Calu3 (cell line): ENCODE measurements at regions not wholly inside any gene's neighbourhood (a gene's known extent, or its start where the extent isn't known, plus 50 kb on each side); places are given as distances from the start of the nearest gene placed in this dataset.

Experiments used
- BruUV-seq: library from RNA; stranded (reverse); fragments of 400-500 nt; replicated peaks from 2 replicates; lab custom pipeline; 2021; lab: Mats Ljungman, UMichigan
- CTCF ChIA-PET: fragments of 300-600 bp; sonication (Branson Sonifier 250); formaldehyde crosslinking; loops from one replicate; lab custom pipeline; 2022; ENCODE audit warnings: antibody characterized with exemption; lab: Charles Lee
- DNase-seq: peaks from one replicate; pipeline ENCODE4 v3.0.0; 2022
- H3K27ac Mint-ChIP-seq: one replicate; pipeline ENCODE4 v1.8.0; 2022; ENCODE audit warnings: mixed read lengths; ENCODE audit not compliant: unreplicated experiment
- H3K27me3 Mint-ChIP-seq: one replicate; pipeline ENCODE4 v1.8.0; 2022; ENCODE audit warnings: mixed read lengths; ENCODE audit not compliant: unreplicated experiment
- H3K36me3 Mint-ChIP-seq: one replicate; pipeline ENCODE4 v1.8.0; 2022; ENCODE audit warnings: mild to moderate bottlenecking, moderate library complexity, mixed read lengths; ENCODE audit not compliant: insufficient read depth, unreplicated experiment
- H3K4me1 Mint-ChIP-seq: one replicate; pipeline ENCODE4 v1.8.0; 2022; ENCODE audit warnings: mild to moderate bottlenecking, low read depth, mixed read lengths; ENCODE audit not compliant: unreplicated experiment
- H3K4me3 Mint-ChIP-seq: one replicate; pipeline ENCODE4 v1.8.0; 2022; ENCODE audit warnings: mild to moderate bottlenecking, low read depth, moderate library complexity, mixed read lengths; ENCODE audit not compliant: unreplicated experiment
- H3K9me3 Mint-ChIP-seq: one replicate; pipeline ENCODE4 v1.8.0; 2022; ENCODE audit warnings: low read depth, mixed read lengths; ENCODE audit not compliant: unreplicated experiment
- CTCF ChIP-seq: fragments of 200-600 bp; IDR thresholded peaks from one replicate; pipeline ENCODE4 v1.8.0; 2022; ENCODE audit warnings: antibody characterized with exemption; ENCODE audit not compliant: unreplicated experiment
- intact Hi-C: fragments of 100-400 bp; cut with micrococcal nuclease; formaldehyde crosslinking; loops from one replicate; pipeline ENCODE4 v1.10.0; 2022; ENCODE audit not compliant: unreplicated experiment

GRCh38 chr12:30100741-30101140 lies 317.0 kb upstream of the TMTC1 start:
- no peak for DNase-seq
- Mint-ChIP-seq H3K36me3 (no peaks in the 10 kb centered on the region), H3K4me1 (no peaks in the 10 kb centered on the region), H3K27ac (no peak overlapping the region), H3K27me3 (no peaks in the 10 kb centered on the region), H3K4me3 (no peak overlapping the region), H3K9me3 (no peaks in the 10 kb centered on the region)
- intact Hi-C loops = no loop called here
- TF ChIP-seq CTCF = no peak
- no TSS peak for BruUV-seq
- CTCF ChIA-PET = no interaction called here

- CTCF ChIA-PET = no interaction called here
- Mint-ChIP-seq H3K4me3 (no peak overlapping the region), H3K4me1 (no peaks in the 10 kb centered on the region), H3K36me3 (no peaks in the 10 kb centered on the region), H3K27ac (no peak overlapping the region), H3K9me3 (peaks cover 3% of the 10 kb centered on the region), H3K27me3 (peaks cover 10% of the 10 kb centered on the region)
- BruUV-seq = no TSS peak
- no peak for DNase-seq
- no peak for TF ChIP-seq CTCF
- intact Hi-C loops = no loop called here
Observed at GRCh38 chr12:30098677-30099076, 314.9 kb upstream of the TMTC1 start.

- no peaks in the 10 kb centered on the region for H3K4me1 Mint-ChIP-seq
- peaks cover 3% of the 10 kb centered on the region for H3K9me3 Mint-ChIP-seq
- TF ChIP-seq CTCF = no peak
- intact Hi-C loops = no loop called here
- H3K36me3 Mint-ChIP-seq = no peaks in the 10 kb centered on the region
- CTCF ChIA-PET = no interaction called here
- peaks cover 10% of the 10 kb centered on the region for H3K27me3 Mint-ChIP-seq
- no peak overlapping the region for H3K27ac Mint-ChIP-seq
- no TSS peak for BruUV-seq
- no peak for DNase-seq
- H3K4me3 Mint-ChIP-seq = no peak overlapping the region
Observed at GRCh38 chr12:30095511-30095910, 311.8 kb upstream of the TMTC1 start.

- TF ChIP-seq CTCF = no peak
- no peak overlapping the region for H3K4me3 Mint-ChIP-seq
- CTCF ChIA-PET = no interaction called here
- H3K9me3 Mint-ChIP-seq = peaks cover 3% of the 10 kb centered on the region
- H3K27me3 Mint-ChIP-seq = peaks cover 10% of the 10 kb centered on the region
- H3K27ac Mint-ChIP-seq = no peak overlapping the region
- BruUV-seq = no TSS peak
- H3K36me3 Mint-ChIP-seq = no peaks in the 10 kb centered on the region
- intact Hi-C loops = no loop called here
- DNase-seq = no peak
- H3K4me1 Mint-ChIP-seq = no peaks in the 10 kb centered on the region
Observed at GRCh38 chr12:30092983-30093617, 309.4 kb upstream of the TMTC1 start.
